BJ (cell line): ENCODE measurements at regions not wholly inside any gene's neighbourhood (a gene's known extent, or its start where the extent isn't known, plus 50 kb on each side); places are given as distances from the start of the nearest gene placed in this dataset.

Experiments
- CTCF ChIA-PET: fragments of 350-600 bp; formaldehyde crosslinking; extraction: SDS; loops from one replicate; lab custom pipeline; 2021; ENCODE audit warnings: antibody characterized with exemption, inconsistent platforms; lab: Yijun Ruan, JAX
- POLR2A ChIA-PET: fragments of 300-600 bp; sonication (Branson Sonifier 250); formaldehyde crosslinking; extraction: SDS; loops from one replicate; lab custom pipeline; 2021; ENCODE audit warnings: antibody characterized with exemption; lab: Charles Lee
- DNase-seq: peaks from one replicate; pipeline ENCODE4 v3.0.0-alpha.2; 2011; ENCODE audit warnings: low read depth
- H3K27me3 ChIP-seq: 2 replicates; pipeline ENCODE4 v1.6.0; 2011; ENCODE audit warnings: low read length; ENCODE audit not compliant: control insufficient read depth, insufficient read depth
- H3K36me3 ChIP-seq: 2 replicates; pipeline ENCODE4 v1.5.1; 2011; ENCODE audit warnings: low read length; ENCODE audit not compliant: control insufficient read depth, insufficient read depth
- H3K4me3 ChIP-seq: 2 replicates; pipeline ENCODE4 v1.5.1; 2011; ENCODE audit warnings: low read depth, mild to moderate bottlenecking, control low read depth, low read length
- TF ChIP-seq, protein P1 (sequence below): IDR thresholded peaks from 2 replicates; pipeline ENCODE4 v1.5.1; 2011; ENCODE audit warnings: low read depth, mild to moderate bottlenecking, control low read depth, inconsistent platforms, low read length, moderate library complexity; ENCODE audit not compliant: insufficient read depth

DNA sequence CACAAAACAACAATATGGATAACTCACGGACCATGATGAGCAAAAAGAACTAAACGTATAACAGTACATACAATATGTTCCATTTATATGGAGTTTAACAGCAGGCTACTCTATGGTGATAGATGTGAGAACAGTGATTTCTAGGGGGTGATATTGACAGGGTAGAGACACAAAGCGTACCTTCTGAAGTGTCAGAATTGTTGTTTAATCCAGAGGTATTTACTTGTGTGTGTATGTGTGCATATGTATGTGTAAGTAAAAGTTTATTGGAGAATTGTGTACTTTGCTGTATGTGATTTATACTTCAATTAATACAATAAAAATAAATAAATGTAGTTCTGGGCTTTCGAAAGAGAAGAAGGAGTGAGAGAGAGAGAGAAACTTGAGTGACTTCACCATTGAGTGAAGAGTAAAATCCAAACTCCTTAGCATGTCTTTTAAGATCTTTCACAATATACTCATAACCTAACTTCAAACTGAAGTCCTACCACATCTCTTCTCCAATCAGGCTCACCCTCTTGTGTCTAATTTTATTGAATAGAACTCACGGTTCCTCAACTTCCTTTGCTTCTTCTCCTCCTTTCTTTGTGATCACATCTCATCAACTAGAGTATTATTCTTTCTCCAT, 126.0 kb upstream of the KLF7 start:
- DNase-seq = no peak
- no peaks in the 10 kb centered on the region for H3K27me3 ChIP-seq
- H3K36me3 ChIP-seq = no peaks in the 10 kb centered on the region
- TF ChIP-seq, protein P1, sequence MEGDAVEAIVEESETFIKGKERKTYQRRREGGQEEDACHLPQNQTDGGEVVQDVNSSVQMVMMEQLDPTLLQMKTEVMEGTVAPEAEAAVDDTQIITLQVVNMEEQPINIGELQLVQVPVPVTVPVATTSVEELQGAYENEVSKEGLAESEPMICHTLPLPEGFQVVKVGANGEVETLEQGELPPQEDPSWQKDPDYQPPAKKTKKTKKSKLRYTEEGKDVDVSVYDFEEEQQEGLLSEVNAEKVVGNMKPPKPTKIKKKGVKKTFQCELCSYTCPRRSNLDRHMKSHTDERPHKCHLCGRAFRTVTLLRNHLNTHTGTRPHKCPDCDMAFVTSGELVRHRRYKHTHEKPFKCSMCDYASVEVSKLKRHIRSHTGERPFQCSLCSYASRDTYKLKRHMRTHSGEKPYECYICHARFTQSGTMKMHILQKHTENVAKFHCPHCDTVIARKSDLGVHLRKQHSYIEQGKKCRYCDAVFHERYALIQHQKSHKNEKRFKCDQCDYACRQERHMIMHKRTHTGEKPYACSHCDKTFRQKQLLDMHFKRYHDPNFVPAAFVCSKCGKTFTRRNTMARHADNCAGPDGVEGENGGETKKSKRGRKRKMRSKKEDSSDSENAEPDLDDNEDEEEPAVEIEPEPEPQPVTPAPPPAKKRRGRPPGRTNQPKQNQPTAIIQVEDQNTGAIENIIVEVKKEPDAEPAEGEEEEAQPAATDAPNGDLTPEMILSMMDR = no peak
- ChIA-PET CTCF (interaction anchor here (2.3 kb wide), 1 partner anchor 9 kb away, joined by 7 read pairs; no protein-coding TSS in a partner anchor), POLR2A (no interaction called here)
- no peak overlapping the region for H3K4me3 ChIP-seq

DNA sequence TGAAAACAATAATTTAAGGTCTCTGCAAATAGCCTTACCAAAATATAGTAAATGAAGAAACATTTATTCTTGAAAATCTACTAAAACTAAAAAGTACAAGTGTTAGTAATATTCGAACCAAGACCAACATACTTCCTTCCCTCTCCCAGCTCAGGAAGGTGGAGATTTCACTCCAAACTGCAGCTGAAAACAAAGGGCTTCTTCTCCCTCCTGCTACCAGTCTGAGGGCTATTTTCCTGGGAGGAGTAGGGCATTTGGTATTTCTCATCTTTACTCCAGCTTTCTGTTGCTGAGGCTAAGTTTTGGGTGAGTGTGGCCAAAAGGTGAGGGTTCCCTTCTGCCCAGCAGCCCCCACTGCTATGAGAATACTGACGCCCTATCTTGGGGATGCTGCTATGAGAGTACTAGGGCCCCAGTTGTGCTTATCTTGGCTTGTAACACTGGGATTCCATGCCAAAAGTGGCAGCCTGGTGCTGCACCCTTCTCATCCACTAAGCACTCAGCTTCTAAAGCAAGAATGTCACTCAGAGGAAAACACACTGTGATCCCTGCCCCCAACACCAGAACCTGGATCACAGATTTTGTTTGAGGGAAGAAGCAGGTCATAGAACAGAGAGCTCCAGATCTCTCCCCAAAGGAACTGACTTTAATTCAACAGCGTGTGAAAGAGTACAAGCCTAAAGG, 130.7 kb upstream of the KLF7 start:
- H3K36me3 ChIP-seq = no peaks in the 10 kb centered on the region
- ChIA-PET POLR2A (no interaction called here), CTCF (interaction anchor here (1.5 kb wide), 1 partner anchor 10 kb away, joined by 4 read pairs; no protein-coding TSS in a partner anchor)
- no peaks in the 10 kb centered on the region for H3K27me3 ChIP-seq
- TF ChIP-seq, protein P1 = no peak
- no peak overlapping the region for H3K4me3 ChIP-seq
- DNase-seq = no peak

DNA sequence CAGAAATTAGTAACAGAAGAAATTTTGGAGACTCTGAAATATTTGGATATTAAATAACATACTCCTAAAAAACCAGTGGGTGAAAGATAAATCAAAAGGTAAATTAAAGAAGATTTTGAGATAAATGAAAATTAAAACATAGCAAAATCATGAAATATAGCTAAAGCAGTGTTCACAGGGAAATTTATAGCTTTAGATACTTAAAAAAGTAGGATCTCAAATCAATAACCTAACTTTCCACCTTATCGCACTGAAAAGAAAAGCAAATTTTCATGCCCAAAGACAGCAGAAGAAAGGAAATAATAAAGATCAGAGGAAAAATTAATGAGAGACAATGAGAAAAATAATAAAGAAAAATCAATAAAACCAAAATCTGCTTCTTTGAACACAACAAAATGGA, 135.1 kb upstream of the KLF7 start:
- Histone ChIP-seq H3K27me3 (no peaks in the 10 kb centered on the region), H3K4me3 (no peak overlapping the region), H3K36me3 (no peaks in the 10 kb centered on the region)
- ChIA-PET CTCF (no interaction called here), POLR2A (no interaction called here)
- no peak for DNase-seq
- TF ChIP-seq, protein P1 = no peak

DNA sequence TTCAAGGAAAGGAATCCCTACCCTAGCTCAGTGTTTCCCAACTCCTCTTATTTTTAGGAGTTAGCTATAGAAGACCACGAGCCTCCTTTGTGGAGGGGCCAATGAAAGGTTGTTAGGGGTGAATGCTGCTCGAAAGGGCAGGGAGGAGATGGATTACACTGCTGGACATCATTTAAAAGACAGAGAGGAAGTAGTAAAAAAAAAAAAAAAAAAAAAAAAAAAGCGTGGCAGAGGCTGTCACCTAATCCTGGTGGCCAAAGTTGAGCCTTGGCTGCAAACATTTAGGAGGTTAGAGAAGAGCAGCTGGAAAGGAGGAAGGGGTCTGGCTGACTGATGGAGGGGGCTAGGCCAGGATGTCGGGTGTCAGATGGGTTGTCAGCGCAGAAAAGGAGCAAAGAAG, 139.0 kb upstream of the KLF7 start:
- no peak overlapping the region for H3K4me3 ChIP-seq
- TF ChIP-seq, protein P1 = no peak
- H3K27me3 ChIP-seq = no peaks in the 10 kb centered on the region
- H3K36me3 ChIP-seq = no peaks in the 10 kb centered on the region
- ChIA-PET POLR2A (no interaction called here), CTCF (no interaction called here)
- no peak for DNase-seq

DNA sequence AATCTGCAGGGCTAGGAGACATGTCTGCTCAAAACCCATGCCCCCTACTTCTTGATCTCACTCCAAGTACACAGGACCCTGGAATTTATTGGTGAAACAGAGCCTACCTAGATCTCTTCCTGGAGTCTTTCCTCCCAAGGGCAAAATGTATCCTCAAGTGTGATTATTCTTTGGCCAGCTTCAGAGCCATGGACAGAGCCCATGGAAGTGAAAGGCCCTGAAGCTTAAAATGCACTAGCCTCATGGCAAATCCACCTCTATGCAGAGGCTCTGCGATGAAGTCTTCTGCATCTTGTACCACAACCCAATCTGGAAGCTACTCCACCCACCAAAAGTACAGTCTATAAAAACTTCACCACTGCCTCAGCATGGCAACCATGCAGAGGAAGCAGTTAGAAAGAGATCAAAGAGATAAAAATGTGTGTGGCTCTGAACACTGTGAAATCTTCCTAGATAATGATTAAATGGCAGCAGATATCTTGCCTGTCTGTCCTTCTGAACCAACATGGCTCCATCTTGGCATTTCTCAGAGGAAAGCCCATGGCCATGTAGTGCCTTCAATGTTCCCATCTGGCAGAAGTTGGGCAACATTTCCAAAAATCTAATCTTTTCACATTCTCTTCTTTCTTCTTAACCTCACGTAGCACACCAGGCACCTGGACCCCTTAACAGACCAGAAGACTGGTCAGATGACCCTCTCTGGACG, 142.9 kb upstream of the KLF7 start:
- POLR2A ChIA-PET = no interaction called here
- Histone ChIP-seq H3K27me3 (no peaks in the 10 kb centered on the region), H3K36me3 (no peaks in the 10 kb centered on the region), H3K4me3 (no peak overlapping the region)
- DNase-seq = no peak
- CTCF ChIA-PET = interaction anchor here (1.2 kb wide), 1 partner anchor 15 kb away, joined by 3 read pairs; no protein-coding TSS in a partner anchor
- TF ChIP-seq, protein P1 = no peak
